PC-9 (cell line): ENCODE measurements at regions not wholly inside any gene's neighbourhood (a gene's known extent, or its start where the extent isn't known, plus 50 kb on each side); places are given as distances from the start of the nearest gene placed in this dataset.
"Not testable (repeated sequence)": the region's sequence is repeated elsewhere in the genome, so short reads cannot be mapped to it uniquely, and the experiment has no call there.

Experiments used
- BruUV-seq: library from RNA; stranded (reverse); fragments of 400-500 nt; replicated peaks from 2 replicates; lab custom pipeline; 2021; lab: Mats Ljungman, UMichigan
- CTCF ChIA-PET: fragments of 300-600 bp; sonication (Branson Sonifier 250); formaldehyde crosslinking; loops from one replicate; lab custom pipeline; 2022; ENCODE audit warnings: antibody characterized with exemption; lab: Charles Lee
- POLR2A ChIA-PET: fragments of 300-600 bp; sonication (Branson Sonifier 250); formaldehyde crosslinking; loops from one replicate; lab custom pipeline; 2022; ENCODE audit warnings: antibody characterized with exemption; ENCODE audit not compliant: unreplicated experiment; lab: Charles Lee
- DNase-seq, 2 experiments: peaks; one replicate each; pipeline versions ENCODE4 v3.0.0 to v3.0.0-alpha.2; 2015 to 2022; ENCODE audit warnings: mixed read lengths in 1 of 2
- H2AFZ ChIP-seq: fragments of 200-600 bp; sonication (generic); 2 replicates; pipeline ENCODE4 v1.8.1; 2017; ENCODE audit warnings: antibody characterized with exemption
- H3F3A ChIP-seq: fragments of 200-600 bp; sonication (generic); 2 replicates; pipeline ENCODE4 v1.8.1; 2017; ENCODE audit warnings: antibody characterized with exemption, mild to moderate bottlenecking, low read depth; ENCODE audit not compliant: insufficient read depth
- H3K27ac ChIP-seq: fragments of 200-600 bp; sonication (generic); 2 replicates; pipeline ENCODE4 v1.6.1; 2016; ENCODE audit warnings: mixed run types
- H3K27me3 ChIP-seq: fragments of 200-600 bp; sonication (generic); 2 replicates; pipeline ENCODE4 v1.6.1; 2016; ENCODE audit warnings: low read depth, mixed run types; ENCODE audit not compliant: insufficient read depth
- H3K36me3 ChIP-seq: fragments of 200-600 bp; sonication (generic); 2 replicates; pipeline ENCODE4 v1.6.1; 2016; ENCODE audit warnings: low read depth, mixed run types
- H3K4me1 ChIP-seq: fragments of 200-600 bp; sonication (generic); replicated peaks from 2 replicates; pipeline ENCODE4 v1.6.1; 2016; ENCODE audit warnings: mixed run types; ENCODE audit not compliant: insufficient read depth
- H3K4me2 ChIP-seq: fragments of 200-600 bp; sonication (generic); 2 replicates; pipeline ENCODE4 v1.6.1; 2017; ENCODE audit warnings: mixed run types
- H3K4me3 ChIP-seq: fragments of 200-600 bp; sonication (generic); 2 replicates; pipeline ENCODE4 v1.6.1; 2016; ENCODE audit warnings: mixed run types
- H3K79me2 ChIP-seq: fragments of 200-600 bp; sonication (generic); 2 replicates; pipeline ENCODE4 v1.6.1; 2017; ENCODE audit warnings: low read depth, mixed run types
- H3K9me2 ChIP-seq: fragments of 200-600 bp; sonication (generic); 2 replicates; pipeline ENCODE4 v1.8.1; 2017; ENCODE audit warnings: mild to moderate bottlenecking; ENCODE audit not compliant: insufficient read depth
- H3K9me3 ChIP-seq: fragments of 200-600 bp; sonication (generic); 2 replicates; pipeline ENCODE4 v1.8.1; 2016; ENCODE audit warnings: low read depth; ENCODE audit not compliant: insufficient read depth
- H4K20me1 ChIP-seq: fragments of 200-600 bp; sonication (generic); 2 replicates; pipeline ENCODE4 v1.8.1; 2017; ENCODE audit not compliant: insufficient read depth
- EZH2 ChIP-seq: fragments of 200-600 bp; sonication (generic); IDR thresholded peaks from 2 replicates; pipeline ENCODE4 v1.8.0; 2017; ENCODE audit warnings: antibody characterized with exemption, low read depth
- intact Hi-C: fragments of 100-400 bp; cut with micrococcal nuclease; formaldehyde crosslinking; loops from one replicate; pipeline ENCODE4 v1.10.0; 2022; ENCODE audit not compliant: unreplicated experiment
- TF ChIP-seq, protein P1 (sequence below): fragments of 200-600 bp; sonication (generic); conservative IDR thresholded peaks from 2 replicates; pipeline ENCODE4 v1.6.1; 2017; ENCODE audit warnings: mixed run types, antibody characterized with exemption, mild to moderate bottlenecking, moderate library complexity

- CTCF ChIA-PET, POLR2A ChIA-PET, H3K4me3 ChIP-seq: not testable (repeated sequence)
Observed at GRCh38 chr14:105620865-105621471, 94.6 kb downstream of the TMEM121 start.

GRCh38 chr14:105621479-105622328 lies 95.3 kb downstream of the TMEM121 start:
- H3K4me2 ChIP-seq, H4K20me1 ChIP-seq, H3F3A ChIP-seq, POLR2A ChIA-PET, DNase-seq, H3K4me1 ChIP-seq, intact Hi-C loops, CTCF ChIA-PET, H2AFZ ChIP-seq, H3K36me3 ChIP-seq, H3K27ac ChIP-seq, H3K4me3 ChIP-seq, H3K9me2 ChIP-seq, H3K79me2 ChIP-seq, BruUV-seq, H3K9me3 ChIP-seq: not testable (repeated sequence)
- H3K27me3 ChIP-seq: peaks cover 16% of the 10 kb centered on the region

More at GRCh38 chr14:105620865-105621471, 94.6 kb downstream of the TMEM121 start:
- H3K79me2 ChIP-seq, H2AFZ ChIP-seq, H3K9me2 ChIP-seq, H4K20me1 ChIP-seq, DNase-seq, H3K36me3 ChIP-seq, H3F3A ChIP-seq, H3K9me3 ChIP-seq, intact Hi-C loops, H3K4me2 ChIP-seq, H3K4me1 ChIP-seq, BruUV-seq, H3K27ac ChIP-seq: not testable (repeated sequence)
- peaks cover 20% of the 10 kb centered on the region for H3K27me3 ChIP-seq

DNA sequence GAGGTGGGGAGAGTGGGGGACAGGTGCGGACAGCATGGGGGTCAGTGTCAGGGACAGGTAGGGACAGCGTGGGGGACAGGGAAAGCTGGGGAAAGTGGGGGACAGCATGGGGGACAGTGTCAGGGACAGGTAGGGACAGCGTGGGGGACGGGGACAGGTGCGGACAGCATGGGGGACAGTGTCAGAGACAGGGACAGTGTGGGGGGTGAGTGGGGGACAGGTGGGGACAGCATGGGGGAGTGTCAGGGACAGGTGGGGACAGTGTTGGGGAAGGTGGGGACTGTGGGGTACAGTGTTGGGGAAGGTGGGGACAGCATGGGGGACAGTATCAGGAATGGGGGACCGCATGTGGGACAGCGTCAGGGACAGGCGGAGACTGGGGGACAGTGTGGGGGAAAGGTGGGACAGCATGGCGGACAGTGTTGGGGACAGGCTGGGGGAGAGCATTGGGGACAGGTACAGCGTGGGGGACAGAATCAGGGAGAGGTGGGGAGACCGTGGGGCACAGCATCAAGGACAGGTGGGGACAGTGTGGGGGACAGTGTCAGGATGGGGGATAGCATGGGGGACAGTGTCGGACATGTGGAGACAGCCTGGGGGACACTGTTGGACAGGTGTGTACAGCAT lies 96.1 kb downstream of the TMEM121 start:
- no peaks in the 10 kb centered on the region for H3F3A ChIP-seq
- H4K20me1 ChIP-seq: no peaks in the 10 kb centered on the region
- no peak overlapping the region for H3K27ac ChIP-seq
- no peaks in the 10 kb centered on the region for H3K79me2 ChIP-seq
- POLR2A ChIA-PET: no interaction called here
- no peak overlapping the region for H2AFZ ChIP-seq
- no TSS peak for BruUV-seq
- intact Hi-C loops: no loop called here
- DNase-seq: no peak
- peaks cover 9% of the 10 kb centered on the region for H3K27me3 ChIP-seq
- no peaks in the 10 kb centered on the region for H3K36me3 ChIP-seq
- TF ChIP-seq, protein P1, sequence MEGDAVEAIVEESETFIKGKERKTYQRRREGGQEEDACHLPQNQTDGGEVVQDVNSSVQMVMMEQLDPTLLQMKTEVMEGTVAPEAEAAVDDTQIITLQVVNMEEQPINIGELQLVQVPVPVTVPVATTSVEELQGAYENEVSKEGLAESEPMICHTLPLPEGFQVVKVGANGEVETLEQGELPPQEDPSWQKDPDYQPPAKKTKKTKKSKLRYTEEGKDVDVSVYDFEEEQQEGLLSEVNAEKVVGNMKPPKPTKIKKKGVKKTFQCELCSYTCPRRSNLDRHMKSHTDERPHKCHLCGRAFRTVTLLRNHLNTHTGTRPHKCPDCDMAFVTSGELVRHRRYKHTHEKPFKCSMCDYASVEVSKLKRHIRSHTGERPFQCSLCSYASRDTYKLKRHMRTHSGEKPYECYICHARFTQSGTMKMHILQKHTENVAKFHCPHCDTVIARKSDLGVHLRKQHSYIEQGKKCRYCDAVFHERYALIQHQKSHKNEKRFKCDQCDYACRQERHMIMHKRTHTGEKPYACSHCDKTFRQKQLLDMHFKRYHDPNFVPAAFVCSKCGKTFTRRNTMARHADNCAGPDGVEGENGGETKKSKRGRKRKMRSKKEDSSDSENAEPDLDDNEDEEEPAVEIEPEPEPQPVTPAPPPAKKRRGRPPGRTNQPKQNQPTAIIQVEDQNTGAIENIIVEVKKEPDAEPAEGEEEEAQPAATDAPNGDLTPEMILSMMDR: no peak
- TF ChIP-seq EZH2: no peak
- no peak overlapping the region for H3K4me3 ChIP-seq
- no peaks in the 10 kb centered on the region for H3K4me1 ChIP-seq
- H3K9me3 ChIP-seq: no peaks in the 10 kb centered on the region
- H3K4me2 ChIP-seq: no peak overlapping the region
- H3K9me2 ChIP-seq: no peaks in the 10 kb centered on the region
- CTCF ChIA-PET: no interaction called here

DNA sequence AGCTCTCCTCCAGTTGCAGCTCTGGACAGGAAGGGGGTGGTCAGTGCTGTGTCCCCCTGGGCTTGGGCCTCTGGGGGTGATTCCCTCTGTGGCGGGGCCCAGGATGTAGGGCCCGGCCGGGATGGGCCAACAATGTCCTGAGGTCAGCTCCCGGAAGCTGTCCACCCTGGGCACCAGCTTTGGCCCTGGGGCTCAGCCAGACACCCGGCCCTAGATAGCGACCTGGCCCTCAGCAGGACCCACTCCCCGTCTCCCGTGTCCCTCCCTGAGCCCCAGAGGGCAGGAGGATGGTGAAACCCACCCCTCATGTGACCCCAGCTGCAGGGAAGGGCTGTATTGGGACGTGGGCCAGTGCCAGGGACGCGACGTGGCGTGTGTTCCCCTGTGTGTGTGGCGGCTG lies 96.8 kb downstream of the TMEM121 start:
- H3K27ac ChIP-seq, H4K20me1 ChIP-seq, H3K27me3 ChIP-seq, DNase-seq, H3K9me2 ChIP-seq, H3F3A ChIP-seq, POLR2A ChIA-PET, H3K36me3 ChIP-seq, H3K79me2 ChIP-seq, H3K9me3 ChIP-seq, H2AFZ ChIP-seq, H3K4me2 ChIP-seq, H3K4me1 ChIP-seq, BruUV-seq, CTCF ChIA-PET, intact Hi-C loops, H3K4me3 ChIP-seq: not testable (repeated sequence)

DNA sequence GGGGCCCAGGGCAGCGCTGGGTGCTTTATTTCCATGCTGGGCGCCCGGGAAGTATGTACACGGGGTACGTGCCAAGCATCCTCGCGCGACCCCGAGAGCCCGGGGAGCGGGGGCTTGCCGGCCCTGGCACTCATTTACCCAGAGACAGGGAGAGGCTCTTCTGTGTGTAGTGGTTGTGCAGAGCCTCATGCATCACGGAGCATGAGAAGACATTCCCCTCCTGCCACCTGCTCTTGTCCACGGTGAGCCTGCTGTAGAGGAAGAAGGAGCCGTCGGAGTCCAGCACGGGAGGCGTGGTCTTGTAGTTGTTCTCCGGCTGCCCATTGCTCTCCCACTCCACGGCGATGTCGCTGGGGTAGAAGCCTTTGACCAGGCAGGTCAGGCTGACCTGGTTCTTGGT lies 98.0 kb downstream of the TMEM121 start:
- H3K4me3 ChIP-seq, H4K20me1 ChIP-seq, H3K27me3 ChIP-seq, H3K9me2 ChIP-seq, DNase-seq, CTCF ChIA-PET, H3K4me2 ChIP-seq, intact Hi-C loops, POLR2A ChIA-PET, H3K79me2 ChIP-seq, H2AFZ ChIP-seq, H3K27ac ChIP-seq, H3K9me3 ChIP-seq, H3K4me1 ChIP-seq, H3K36me3 ChIP-seq, BruUV-seq, H3F3A ChIP-seq: not testable (repeated sequence)

DNA sequence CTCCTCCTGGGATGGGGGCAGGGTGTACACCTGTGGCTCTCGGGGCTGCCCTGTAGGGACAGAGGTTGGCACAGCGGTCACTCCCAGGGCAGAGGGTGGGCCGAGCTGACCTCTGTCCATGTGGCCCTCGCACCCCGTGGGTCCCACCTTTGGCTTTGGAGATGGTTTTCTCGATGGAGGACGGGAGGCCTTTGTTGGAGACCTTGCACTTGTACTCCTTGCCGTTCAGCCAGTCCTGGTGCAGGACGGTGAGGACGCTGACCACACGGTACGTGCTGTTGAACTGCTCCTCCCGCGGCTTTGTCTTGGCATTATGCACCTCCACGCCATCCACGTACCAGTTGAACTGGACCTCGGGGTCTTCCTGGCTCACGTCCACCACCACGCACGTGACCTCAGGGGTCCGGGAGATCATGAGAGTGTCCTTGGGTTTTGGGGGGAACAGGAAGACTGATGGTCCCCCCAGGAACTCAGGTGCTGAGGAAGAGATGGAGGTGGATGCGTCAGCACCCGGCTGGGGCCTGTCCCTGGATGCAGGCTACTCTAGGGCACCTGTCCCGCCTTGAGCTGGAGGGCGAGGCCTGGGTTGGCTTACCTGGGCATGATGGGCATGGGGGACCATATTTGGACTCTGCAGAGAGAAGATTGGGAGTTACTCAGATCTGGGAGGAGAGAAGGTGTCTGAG lies 98.5 kb downstream of the TMEM121 start:
- H3K27me3 ChIP-seq, BruUV-seq, H3K4me3 ChIP-seq, H3K27ac ChIP-seq, H3K9me3 ChIP-seq, H3K79me2 ChIP-seq, H3F3A ChIP-seq, H3K36me3 ChIP-seq, DNase-seq, intact Hi-C loops, H2AFZ ChIP-seq, H3K4me2 ChIP-seq, POLR2A ChIA-PET, H3K4me1 ChIP-seq, H4K20me1 ChIP-seq, H3K9me2 ChIP-seq, CTCF ChIA-PET: not testable (repeated sequence)
